AG09319 (cell line): ENCODE measurements at regions not wholly inside any gene's neighbourhood (a gene's known extent, or its start where the extent isn't known, plus 50 kb on each side); places are given as distances from the start of the nearest gene placed in this dataset.

Source experiments
- DNase-seq: peaks from one replicate; pipeline ENCODE4 v3.0.0-alpha.2; 2010; ENCODE audit warnings: low read depth; ENCODE audit errors: extremely low read depth
- TF ChIP-seq, protein P1 (sequence below): IDR thresholded peaks from 2 replicates; pipeline ENCODE4 v1.5.1; 2011; ENCODE audit warnings: low read depth, mild to moderate bottlenecking, inconsistent platforms, low read length, moderate library complexity

DNA sequence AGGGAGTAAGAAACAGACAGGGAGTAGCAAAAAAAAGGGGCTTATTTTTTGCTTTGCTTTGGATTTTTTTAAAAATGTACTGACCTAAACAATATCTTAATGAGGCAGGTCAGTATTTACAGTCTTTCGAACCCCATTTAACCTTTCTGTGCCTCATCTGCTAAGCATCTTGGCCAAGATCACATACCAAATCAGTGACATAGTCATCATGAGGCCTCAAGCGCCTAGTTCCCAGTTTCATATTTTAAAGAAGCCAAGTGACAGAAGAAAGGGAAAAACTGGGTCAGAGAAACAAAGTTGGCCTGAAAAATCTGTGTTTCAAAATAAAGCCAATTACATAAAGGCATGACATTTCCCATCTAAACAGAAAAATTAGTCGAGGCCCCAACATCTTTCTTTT lies 94.6 kb upstream of the WDR44 start:
- TF ChIP-seq, protein P1, sequence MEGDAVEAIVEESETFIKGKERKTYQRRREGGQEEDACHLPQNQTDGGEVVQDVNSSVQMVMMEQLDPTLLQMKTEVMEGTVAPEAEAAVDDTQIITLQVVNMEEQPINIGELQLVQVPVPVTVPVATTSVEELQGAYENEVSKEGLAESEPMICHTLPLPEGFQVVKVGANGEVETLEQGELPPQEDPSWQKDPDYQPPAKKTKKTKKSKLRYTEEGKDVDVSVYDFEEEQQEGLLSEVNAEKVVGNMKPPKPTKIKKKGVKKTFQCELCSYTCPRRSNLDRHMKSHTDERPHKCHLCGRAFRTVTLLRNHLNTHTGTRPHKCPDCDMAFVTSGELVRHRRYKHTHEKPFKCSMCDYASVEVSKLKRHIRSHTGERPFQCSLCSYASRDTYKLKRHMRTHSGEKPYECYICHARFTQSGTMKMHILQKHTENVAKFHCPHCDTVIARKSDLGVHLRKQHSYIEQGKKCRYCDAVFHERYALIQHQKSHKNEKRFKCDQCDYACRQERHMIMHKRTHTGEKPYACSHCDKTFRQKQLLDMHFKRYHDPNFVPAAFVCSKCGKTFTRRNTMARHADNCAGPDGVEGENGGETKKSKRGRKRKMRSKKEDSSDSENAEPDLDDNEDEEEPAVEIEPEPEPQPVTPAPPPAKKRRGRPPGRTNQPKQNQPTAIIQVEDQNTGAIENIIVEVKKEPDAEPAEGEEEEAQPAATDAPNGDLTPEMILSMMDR: no peak
- DNase-seq: no peak

DNA sequence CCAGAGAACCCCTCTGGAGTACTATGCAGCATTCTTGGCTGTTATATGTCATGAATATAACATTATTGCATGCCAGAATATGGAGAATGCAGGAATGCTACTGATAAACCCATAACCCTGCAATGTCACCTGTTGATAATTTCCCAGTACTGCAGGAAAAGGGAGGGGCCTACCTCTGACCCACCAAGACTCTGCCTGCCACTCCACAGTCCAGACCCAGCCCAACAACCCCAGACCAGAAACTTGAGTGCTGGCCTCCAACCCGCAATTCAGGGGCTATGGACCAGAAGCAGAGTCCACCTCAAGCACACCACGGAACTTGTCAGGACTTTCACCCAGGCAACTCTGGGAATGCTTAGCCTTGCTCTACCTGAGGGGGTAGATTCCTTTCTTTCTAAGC lies 92.9 kb upstream of the WDR44 start:
- TF ChIP-seq, protein P1: no peak
- DNase-seq: no peak

DNA sequence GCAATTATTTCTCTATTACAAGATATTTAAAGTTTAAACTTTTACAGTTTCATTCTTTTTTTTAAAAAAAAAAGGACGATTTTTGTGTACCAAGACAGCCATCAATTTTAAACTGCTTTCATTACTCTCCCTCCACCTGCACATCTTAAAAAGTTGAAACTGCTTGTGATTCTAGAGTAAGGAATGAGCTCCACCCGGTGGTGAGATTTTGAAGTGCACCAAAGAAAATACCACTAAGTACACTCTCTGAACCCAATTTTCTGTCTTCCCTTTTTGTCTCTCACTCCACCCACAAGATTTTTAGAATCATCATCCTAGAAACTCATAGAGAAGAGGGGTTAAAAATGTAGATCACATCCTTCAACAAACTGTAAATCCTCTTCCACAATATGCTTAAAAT lies 91.3 kb upstream of the WDR44 start:
- DNase-seq: no peak
- TF ChIP-seq, protein P1: peak; percentile 69

DNA sequence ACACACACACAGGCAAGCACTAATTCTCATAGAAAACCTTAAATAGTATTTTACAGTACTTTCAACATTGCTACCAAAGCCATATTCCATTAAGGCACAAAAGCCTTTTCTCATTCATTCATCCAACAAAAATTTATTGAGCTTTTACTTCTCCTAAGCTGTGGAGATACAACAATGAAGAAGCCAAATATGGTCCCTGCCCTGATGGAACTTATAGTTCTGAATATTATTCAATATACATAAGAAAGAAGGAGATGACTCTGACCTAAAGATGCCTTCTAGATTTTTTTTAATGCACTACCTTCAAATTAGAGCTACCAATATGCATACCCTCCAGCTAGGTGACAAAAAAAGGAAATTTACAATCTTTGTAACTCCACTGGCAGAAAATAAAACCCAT lies 90.0 kb upstream of the WDR44 start:
- no peak for DNase-seq
- TF ChIP-seq, protein P1: no peak

DNA sequence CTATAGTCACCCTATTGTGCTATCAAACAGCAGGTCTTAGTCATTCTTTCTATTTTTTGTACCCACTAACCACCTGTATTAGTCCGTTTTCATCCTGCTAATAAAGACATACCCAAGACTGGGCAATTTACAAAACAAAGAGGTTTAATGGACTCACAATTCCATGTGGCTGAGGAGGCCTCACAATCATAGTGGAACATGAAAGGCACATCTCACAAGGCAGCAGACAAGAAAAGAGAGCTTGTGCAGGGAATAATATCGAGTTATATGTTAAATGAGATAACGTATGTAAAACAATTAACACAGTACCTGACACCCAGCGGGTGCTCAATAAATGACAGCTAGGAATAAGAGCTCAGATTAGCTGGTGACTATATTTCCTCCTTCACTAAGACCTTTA lies 88.1 kb upstream of the WDR44 start:
- TF ChIP-seq, protein P1: no peak
- DNase-seq: no peak

DNA sequence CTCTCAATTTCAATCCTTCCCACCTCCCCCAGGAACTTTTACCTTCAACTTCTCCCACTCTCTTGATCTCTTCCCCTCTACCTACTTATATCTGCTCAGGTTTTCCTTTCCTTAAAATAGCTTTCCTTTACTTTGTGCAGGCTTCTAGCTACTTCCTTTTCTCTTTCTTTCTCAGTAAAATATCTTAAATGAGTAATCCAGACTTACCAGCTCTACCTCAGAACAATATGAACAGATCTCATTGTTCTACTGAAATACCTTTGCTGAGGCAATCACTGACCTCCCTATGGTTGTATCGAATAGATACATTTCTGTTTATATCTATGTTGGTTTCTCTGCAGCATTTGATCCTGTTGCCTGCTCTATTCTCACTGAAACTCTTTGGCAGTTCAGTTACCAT lies 86.7 kb upstream of the WDR44 start:
- no peak for DNase-seq
- TF ChIP-seq, protein P1: no peak

DNA sequence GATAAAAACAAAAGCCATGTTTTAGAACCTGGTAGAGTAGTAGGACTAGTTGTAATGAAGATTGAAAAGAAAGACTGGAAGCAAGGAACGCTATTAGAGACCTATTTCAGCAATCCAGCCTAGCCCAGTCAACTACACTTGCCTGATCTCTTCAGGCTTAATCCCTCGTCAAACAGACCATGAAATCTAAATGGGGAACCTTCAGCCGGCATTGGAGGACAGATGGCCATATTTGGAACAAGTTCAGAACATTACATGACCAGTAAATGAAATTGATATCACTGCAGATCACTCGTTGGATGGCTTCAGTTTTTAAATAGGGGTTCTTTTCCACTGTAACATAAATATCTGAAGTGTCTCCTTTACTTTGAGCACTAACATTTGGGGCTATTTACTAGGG lies 84.8 kb upstream of the WDR44 start:
- no peak for DNase-seq
- TF ChIP-seq, protein P1: no peak
